ENCODE measurements at regions not wholly inside any gene's neighbourhood (a gene's known extent, or its start where the extent isn't known, plus 50 kb on each side); places are given as distances from the start of the nearest gene placed in this dataset.
"Not testable (repeated sequence)": the region's sequence is repeated elsewhere in the genome, so short reads cannot be mapped to it uniquely, and the experiment has no call there.

GRCh38 chr15:26144836-26145235, 281.7 kb upstream of the ATP10A start:
- no peak overlapping the region for H3K27ac ChIP-seq
- H3K4me1 ChIP-seq (replicated peaks): no peaks in the 10 kb centered on the region
- no peak for DNase-seq (ENCODE audit: low read depth in 1 of 2, low spot score in 2 of 2)
- no peaks in the 10 kb centered on the region for H3K27me3 ChIP-seq (replicated peaks)
- H3K4me3 ChIP-seq: no peak overlapping the region
- no peaks in the 10 kb centered on the region for H3K9me3 ChIP-seq (replicated peaks)
- H3K36me3 ChIP-seq: no peaks in the 10 kb centered on the region

- Histone ChIP-seq H3K36me3 (no peaks in the 10 kb centered on the region), H3K9me3 (replicated peaks) (no peaks in the 10 kb centered on the region), H3K4me3 (no peak overlapping the region), H3K4me1 (replicated peaks) (no peaks in the 10 kb centered on the region), H3K27me3 (replicated peaks) (no peaks in the 10 kb centered on the region), H3K27ac (no peak overlapping the region)
- DNase-seq (ENCODE audit: low read depth in 1 of 2, low spot score in 2 of 2): no peak
Measured at GRCh38 chr15:26143221-26143620, 280.1 kb upstream of the ATP10A start.

- DNase-seq (ENCODE audit: low read depth in 1 of 2, low spot score in 2 of 2): no peak
- Histone ChIP-seq H3K27ac (no peak overlapping the region), H3K4me1 (replicated peaks) (no peaks in the 10 kb centered on the region), H3K9me3 (replicated peaks) (no peaks in the 10 kb centered on the region), H3K36me3 (no peaks in the 10 kb centered on the region), H3K27me3 (replicated peaks) (no peaks in the 10 kb centered on the region), H3K4me3 (no peak overlapping the region)
Measured at GRCh38 chr15:26134812-26135211, 271.7 kb upstream of the ATP10A start.

- Histone ChIP-seq H3K27me3 (replicated peaks) (no peaks in the 10 kb centered on the region), H3K9me3 (replicated peaks) (no peaks in the 10 kb centered on the region), H3K4me3 (no peak overlapping the region), H3K27ac (no peak overlapping the region), H3K36me3 (no peaks in the 10 kb centered on the region), H3K4me1 (replicated peaks) (no peaks in the 10 kb centered on the region)
- DNase-seq (ENCODE audit: low read depth in 1 of 2, low spot score in 2 of 2): no peak
Measured at GRCh38 chr15:26134152-26134551, 271.0 kb upstream of the ATP10A start.

GRCh38 chr15:26132811-26133210, 269.7 kb upstream of the ATP10A start:
- H3K36me3 ChIP-seq: no peaks in the 10 kb centered on the region
- no peaks in the 10 kb centered on the region for H3K9me3 ChIP-seq (replicated peaks)
- H3K4me1 ChIP-seq (replicated peaks): no peaks in the 10 kb centered on the region
- no peak for DNase-seq (ENCODE audit: low read depth in 1 of 2, low spot score in 2 of 2)
- H3K4me3 ChIP-seq: no peak overlapping the region
- H3K27me3 ChIP-seq (replicated peaks): no peaks in the 10 kb centered on the region
- H3K27ac ChIP-seq: no peak overlapping the region

GRCh38 chr15:26129852-26130251, 266.7 kb upstream of the ATP10A start:
- no peak for DNase-seq (ENCODE audit: low read depth in 1 of 2, low spot score in 2 of 2)
- H3K36me3 ChIP-seq: no peaks in the 10 kb centered on the region
- no peaks in the 10 kb centered on the region for H3K4me1 ChIP-seq (replicated peaks)
- no peak overlapping the region for H3K27ac ChIP-seq
- no peaks in the 10 kb centered on the region for H3K9me3 ChIP-seq (replicated peaks)
- H3K4me3 ChIP-seq: no peak overlapping the region
- no peaks in the 10 kb centered on the region for H3K27me3 ChIP-seq (replicated peaks)

GRCh38 chr15:26128611-26129140, 265.5 kb upstream of the ATP10A start:
- Histone ChIP-seq H3K4me1 (replicated peaks) (no peaks in the 10 kb centered on the region), H3K9me3 (replicated peaks) (no peaks in the 10 kb centered on the region), H3K27me3 (replicated peaks) (no peaks in the 10 kb centered on the region), H3K4me3 (no peak overlapping the region), H3K27ac (no peak overlapping the region), H3K36me3 (no peaks in the 10 kb centered on the region)
- no peak for DNase-seq (ENCODE audit: low read depth in 1 of 2, low spot score in 2 of 2)

- H3K4me3 ChIP-seq: no peak overlapping the region
- no peaks in the 10 kb centered on the region for H3K27me3 ChIP-seq (replicated peaks)
- no peaks in the 10 kb centered on the region for H3K4me1 ChIP-seq (replicated peaks)
- DNase-seq (ENCODE audit: low read depth in 1 of 2, low spot score in 2 of 2): no peak
- no peaks in the 10 kb centered on the region for H3K9me3 ChIP-seq (replicated peaks)
- no peak overlapping the region for H3K27ac ChIP-seq
- H3K36me3 ChIP-seq: no peaks in the 10 kb centered on the region
Measured at GRCh38 chr15:26126819-26127387, 263.8 kb upstream of the ATP10A start.

- DNase-seq (ENCODE audit: low read depth in 1 of 2, low spot score in 2 of 2): no peak
- H3K4me1 ChIP-seq (replicated peaks): no peaks in the 10 kb centered on the region
- no peak overlapping the region for H3K27ac ChIP-seq
- H3K4me3 ChIP-seq: no peak overlapping the region
- no peaks in the 10 kb centered on the region for H3K9me3 ChIP-seq (replicated peaks)
- H3K27me3 ChIP-seq (replicated peaks): no peaks in the 10 kb centered on the region
- H3K36me3 ChIP-seq: no peaks in the 10 kb centered on the region
Measured at GRCh38 chr15:26126070-26126469, 262.9 kb upstream of the ATP10A start.

- H3K27ac ChIP-seq: no peak overlapping the region
- no peaks in the 10 kb centered on the region for H3K36me3 ChIP-seq
- no peak overlapping the region for H3K4me3 ChIP-seq
- H3K9me3 ChIP-seq (replicated peaks): no peaks in the 10 kb centered on the region
- no peaks in the 10 kb centered on the region for H3K4me1 ChIP-seq (replicated peaks)
- no peaks in the 10 kb centered on the region for H3K27me3 ChIP-seq (replicated peaks)
- DNase-seq (ENCODE audit: low read depth in 1 of 2, low spot score in 2 of 2): no peak
Measured at GRCh38 chr15:26125664-26126063, 262.5 kb upstream of the ATP10A start.

- H3K4me1 ChIP-seq (replicated peaks): no peaks in the 10 kb centered on the region
- H3K36me3 ChIP-seq: no peaks in the 10 kb centered on the region
- no peaks in the 10 kb centered on the region for H3K9me3 ChIP-seq (replicated peaks)
- H3K27ac ChIP-seq: no peak overlapping the region
- no peak for DNase-seq (ENCODE audit: low read depth in 1 of 2, low spot score in 2 of 2)
- H3K4me3 ChIP-seq: no peak overlapping the region
- H3K27me3 ChIP-seq (replicated peaks): no peaks in the 10 kb centered on the region
Measured at GRCh38 chr15:26119322-26119721, 256.2 kb upstream of the ATP10A start.

GRCh38 chr15:26115229-26115943, 252.3 kb upstream of the ATP10A start:
- no peak for DNase-seq (ENCODE audit: low read depth in 1 of 2, low spot score in 2 of 2)
- H3K9me3 ChIP-seq (replicated peaks): no peaks in the 10 kb centered on the region
- no peaks in the 10 kb centered on the region for H3K27me3 ChIP-seq (replicated peaks)
- H3K27ac ChIP-seq: no peak overlapping the region
- no peaks in the 10 kb centered on the region for H3K4me1 ChIP-seq (replicated peaks)
- no peaks in the 10 kb centered on the region for H3K36me3 ChIP-seq
- H3K4me3 ChIP-seq: no peak overlapping the region

GRCh38 chr15:26114128-26114527, 251.0 kb upstream of the ATP10A start:
- H3K27me3 ChIP-seq (replicated peaks); H3K9me3 ChIP-seq (replicated peaks); H3K4me1 ChIP-seq (replicated peaks); H3K36me3 ChIP-seq; H3K4me3 ChIP-seq; DNase-seq (ENCODE audit: low read depth in 1 of 2, low spot score in 2 of 2); H3K27ac ChIP-seq: not testable (repeated sequence)

GRCh38 chr15:26113296-26113695, 250.2 kb upstream of the ATP10A start:
- no peaks in the 10 kb centered on the region for H3K27me3 ChIP-seq (replicated peaks)
- H3K36me3 ChIP-seq: no peaks in the 10 kb centered on the region
- no peak overlapping the region for H3K4me3 ChIP-seq
- H3K9me3 ChIP-seq (replicated peaks): no peaks in the 10 kb centered on the region
- H3K27ac ChIP-seq: no peak overlapping the region
- no peaks in the 10 kb centered on the region for H3K4me1 ChIP-seq (replicated peaks)
- no peak for DNase-seq (ENCODE audit: low read depth in 1 of 2, low spot score in 2 of 2)

Measured in SJSA1 (cell line).